A549 (cell line): ENCODE measurements at regions not wholly inside any gene's neighbourhood (a gene's known extent, or its start where the extent isn't known, plus 50 kb on each side); places are given as distances from the start of the nearest gene placed in this dataset.

ENCODE experiments used
- ATAC-seq, 2 experiments: fragments of 200-7000 bp in 1 of 2; fragments of >200 bp in 1 of 2; cut with Nextera tagmentation in 1 of 2; cut with Tn5 transposase in 1 of 2; 3 replicates each; pipeline versions ENCODE4 v1.8.0 to v1.9.1; 2018 to 2020; ENCODE audit warnings: mild to moderate bottlenecking in 1 of 2, moderate library complexity in 1 of 2
- CTCF ChIA-PET: fragments of 300-600 bp; sonication (Branson Sonifier 250); formaldehyde crosslinking; extraction: SDS; loops from one replicate; lab custom pipeline; 2021; ENCODE audit warnings: antibody characterized with exemption, inconsistent platforms; lab: Yijun Ruan, JAX
- POLR2A ChIA-PET: fragments of 350-600 bp; formaldehyde crosslinking; extraction: SDS; loops from one replicate; lab custom pipeline; 2021; ENCODE audit warnings: antibody characterized with exemption, inconsistent platforms; lab: Yijun Ruan, JAX
- DNase-seq, 2 experiments: peaks; one replicate each; pipeline versions ENCODE4 v3.0.0 to v3.0.0-alpha.2; 2011 to 2016; ENCODE audit warnings: low read depth in 1 of 2, low spot score in 1 of 2
- FAIRE-seq: peaks from 2 replicates; lab custom pipeline; 2011; peaks lifted over from hg19 to GRCh38; lab: Jason Lieb, UNC
- H3K27ac ChIP-seq, 2 experiments: fragments of >200 bp; sonication (Bioruptor Twin); formaldehyde crosslinking; 3 replicates each; pipeline ENCODE4 v1.5.1; 2016 to 2017
- H3K4me1 ChIP-seq: fragments of >200 bp; sonication (Bioruptor Twin); formaldehyde crosslinking; 3 replicates; pipeline ENCODE4 v1.6.1; 2016
- H3K4me2 ChIP-seq: fragments of >200 bp; sonication (Bioruptor Twin); formaldehyde crosslinking; 3 replicates; pipeline ENCODE4 v1.6.1; 2016
- H3K4me3 ChIP-seq: fragments of >200 bp; sonication (Bioruptor Twin); formaldehyde crosslinking; 3 replicates; pipeline ENCODE4 v1.5.1; 2016
- H3K9me3 ChIP-seq: fragments of >200 bp; sonication (Bioruptor Twin); formaldehyde crosslinking; 3 replicates; pipeline ENCODE4 v1.6.1; 2016
- ATOH8 ChIP-seq: fragments of 250-450 bp; sonication (Bioruptor Pico); IDR thresholded peaks from 2 replicates; pipeline ENCODE4 v1.5.0; 2020; ENCODE audit warnings: low read depth, mild to moderate bottlenecking, moderate library complexity
- CEBPB ChIP-seq, 2 experiments: fragments of >200 bp in 1 of 2; sonication (Bioruptor Twin) in 1 of 2; formaldehyde crosslinking in 1 of 2; IDR thresholded peaks; 2 replicates each; pipeline ENCODE4 v1.6.1; 2012 to 2016
- E2F6 ChIP-seq: IDR thresholded peaks from 2 replicates; pipeline ENCODE4 v1.6.1; 2012; ENCODE audit warnings: low read depth, borderline replicate concordance
- EHMT2 ChIP-seq: fragments of 200-600 bp; sonication (generic); IDR thresholded peaks from 2 replicates; pipeline ENCODE4 v1.6.1; 2016; ENCODE audit warnings: antibody characterized with exemption, low read depth, mild to moderate bottlenecking, moderate library complexity
- ESRRA ChIP-seq: fragments of 150-350 bp; IDR thresholded peaks from 2 replicates; pipeline ENCODE4 v1.6.1; 2014; ENCODE audit warnings: mild to moderate bottlenecking, low read length, borderline replicate concordance
- FOSB ChIP-seq: fragments of 250-450 bp; sonication (Bioruptor Pico); IDR thresholded peaks from 2 replicates; pipeline ENCODE4 v1.5.0; 2020; ENCODE audit warnings: mild to moderate bottlenecking, moderate library complexity
- FOXS1 ChIP-seq: fragments of 250-450 bp; sonication (Bioruptor Pico); IDR thresholded peaks from 2 replicates; pipeline ENCODE4 v1.5.0; 2020; ENCODE audit warnings: mild to moderate bottlenecking, moderate library complexity
- HOXB5 ChIP-seq: fragments of 250-450 bp; sonication (Bioruptor Pico); IDR thresholded peaks from 2 replicates; pipeline ENCODE4 v1.5.0; 2020; ENCODE audit warnings: mild to moderate bottlenecking, moderate library complexity
- JUN ChIP-seq, 2 experiments: fragments of >200 bp; sonication (Bioruptor Twin); formaldehyde crosslinking; IDR thresholded peaks; 2 replicates in 1 of 2; 3 replicates in 1 of 2; pipeline ENCODE4 v1.6.1; 2016 to 2017
- MAFK ChIP-seq: fragments of 450-650 bp; IDR thresholded peaks from 2 replicates; pipeline ENCODE4 v1.6.1; 2014; ENCODE audit not compliant: partially characterized antibody
- MAZ ChIP-seq: fragments of 150-350 bp; IDR thresholded peaks from 2 replicates; pipeline ENCODE4 v1.6.1; 2014; ENCODE audit warnings: antibody characterized with exemption, low read depth, low read length, borderline replicate concordance
- MYC ChIP-seq: IDR thresholded peaks from 2 replicates; pipeline ENCODE4 v1.6.1; 2012; ENCODE audit warnings: mild to moderate bottlenecking, inconsistent platforms, low read length, improper control_type of control experiment, borderline replicate concordance
- NFE2L2 ChIP-seq: fragments of 150-350 bp; conservative IDR thresholded peaks from 2 replicates; pipeline ENCODE4 v1.6.1; 2014; ENCODE audit warnings: low read length
- REST ChIP-seq: fragments of 200-600 bp; sonication (generic); IDR thresholded peaks from 2 replicates; pipeline ENCODE4 v1.6.1; 2016; ENCODE audit warnings: antibody characterized with exemption, mild to moderate bottlenecking, moderate library complexity
- RFX5 ChIP-seq: fragments of 450-650 bp; IDR thresholded peaks from 2 replicates; pipeline ENCODE4 v1.7.1; 2014; ENCODE audit warnings: antibody characterized with exemption, mild to moderate bottlenecking, moderate library complexity
- USF2 ChIP-seq: fragments of 450-650 bp; IDR thresholded peaks from 2 replicates; pipeline ENCODE4 v1.6.1; 2014; ENCODE audit warnings: antibody characterized with exemption
- ZFP36 ChIP-seq: fragments of 450-650 bp; IDR thresholded peaks from 2 replicates; pipeline ENCODE4 v1.6.1; 2014; ENCODE audit warnings: borderline replicate concordance; ENCODE audit not compliant: partially characterized antibody
- WGBS: methylation state at CpG from one replicate; pipeline ENCODE4 v1.1.6; 2017; ENCODE audit errors: missing lambda C conversion rate; 5-methylcytosine and 5-hydroxymethylcytosine counted together
- TF ChIP-seq, protein P1 (sequence below): fragments of 250-450 bp; sonication (Bioruptor Pico); IDR thresholded peaks from 2 replicates; pipeline ENCODE4 v1.5.0; 2021; ENCODE audit warnings: mild to moderate bottlenecking, moderate library complexity, borderline replicate concordance
- TF ChIP-seq, protein P2 (sequence below): IDR thresholded peaks from 2 replicates; pipeline ENCODE4 v1.6.1; 2012
- TF ChIP-seq, protein P3 (sequence below): IDR thresholded peaks from 2 replicates; pipeline ENCODE4 v1.6.1; 2012

DNA sequence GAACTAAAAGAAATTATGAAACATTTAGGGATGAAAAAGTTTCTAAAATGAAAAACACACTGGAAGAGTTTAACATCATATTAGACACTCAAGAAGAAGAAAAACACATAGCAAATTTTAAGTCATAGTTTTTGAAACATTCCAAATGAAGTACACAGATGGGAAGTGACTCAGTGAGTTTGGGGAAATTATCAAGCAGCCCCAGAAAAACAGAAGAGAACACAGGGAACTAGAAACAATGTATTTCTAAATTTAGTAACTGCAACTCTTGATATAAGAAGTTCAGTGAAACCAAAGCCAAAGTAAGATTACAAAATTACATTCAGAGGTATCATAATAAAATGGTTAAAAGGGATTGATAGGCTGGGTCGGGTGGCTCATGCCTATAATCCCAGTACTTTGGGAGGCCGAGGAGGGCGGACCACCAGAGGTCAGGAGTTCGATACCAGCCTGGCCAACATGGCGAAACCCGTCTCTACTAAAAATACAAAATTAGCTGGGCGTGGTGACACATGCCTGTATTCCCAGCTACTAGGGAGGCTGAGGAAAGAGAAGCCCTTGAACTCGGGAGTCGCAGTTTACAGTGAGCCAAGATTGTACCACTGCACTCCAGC is 461.2 kb downstream of the KCTD8 start (continued):
- no peak for TF ChIP-seq REST

DNA sequence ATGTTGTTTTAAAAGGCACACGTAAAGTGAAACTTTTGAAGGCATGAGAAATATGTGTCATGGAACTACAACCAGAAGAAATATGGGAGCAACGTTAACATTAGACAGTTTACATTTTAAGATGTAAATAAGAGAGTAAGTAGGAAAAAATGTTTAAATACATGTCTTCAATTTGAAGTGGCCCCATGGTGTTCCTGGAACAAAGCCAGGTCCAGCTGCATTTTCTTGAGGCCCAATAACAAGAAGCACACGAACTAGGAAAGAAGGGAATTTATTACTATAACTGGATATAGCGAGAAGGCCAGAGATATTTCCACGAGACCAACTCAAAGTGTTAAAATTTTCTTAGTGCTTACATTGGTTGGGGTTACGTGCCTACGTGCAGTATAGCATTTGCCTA is 458.1 kb downstream of the KCTD8 start:
- Histone ChIP-seq H3K4me2 (no peak overlapping the region), H3K4me1 (no peaks in the 10 kb centered on the region), H3K4me3 (no peak overlapping the region), H3K9me3 (no peaks in the 10 kb centered on the region), H3K27ac (no peak overlapping the region)
- DNase-seq (no peak), FAIRE-seq (no peak), ATAC-seq (no peak)
- ChIA-PET CTCF (no interaction called here), POLR2A (no interaction called here)
- no peak for TF ChIP-seq ZFP36
- TF ChIP-seq NFE2L2, result no peak
- TF ChIP-seq HOXB5 (CRISPR knock-in tag), result no peak
- TF ChIP-seq RFX5, result no peak
- TF ChIP-seq ESRRA, result no peak
- TF ChIP-seq MAZ, result no peak
- TF ChIP-seq, protein P1, sequence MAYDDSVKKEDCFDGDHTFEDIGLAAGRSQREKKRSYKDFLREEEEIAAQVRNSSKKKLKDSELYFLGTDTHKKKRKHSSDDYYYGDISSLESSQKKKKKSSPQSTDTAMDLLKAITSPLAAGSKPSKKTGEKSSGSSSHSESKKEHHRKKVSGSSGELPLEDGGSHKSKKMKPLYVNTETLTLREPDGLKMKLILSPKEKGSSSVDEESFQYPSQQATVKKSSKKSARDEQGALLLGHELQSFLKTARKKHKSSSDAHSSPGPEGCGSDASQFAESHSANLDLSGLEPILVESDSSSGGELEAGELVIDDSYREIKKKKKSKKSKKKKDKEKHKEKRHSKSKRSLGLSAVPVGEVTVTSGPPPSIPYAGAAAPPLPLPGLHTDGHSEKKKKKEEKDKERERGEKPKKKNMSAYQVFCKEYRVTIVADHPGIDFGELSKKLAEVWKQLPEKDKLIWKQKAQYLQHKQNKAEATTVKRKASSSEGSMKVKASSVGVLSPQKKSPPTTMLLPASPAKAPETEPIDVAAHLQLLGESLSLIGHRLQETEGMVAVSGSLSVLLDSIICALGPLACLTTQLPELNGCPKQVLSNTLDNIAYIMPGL (CRISPR knock-in tag), result no peak
- TF ChIP-seq FOSB (CRISPR knock-in tag), result no peak
- no peak for TF ChIP-seq USF2
- no peak for TF ChIP-seq JUN (IDR thresholded peaks at IDR 0.05)
- TF ChIP-seq, protein P2, sequence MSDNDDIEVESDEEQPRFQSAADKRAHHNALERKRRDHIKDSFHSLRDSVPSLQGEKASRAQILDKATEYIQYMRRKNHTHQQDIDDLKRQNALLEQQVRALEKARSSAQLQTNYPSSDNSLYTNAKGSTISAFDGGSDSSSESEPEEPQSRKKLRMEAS, result no peak
- no peak for TF ChIP-seq E2F6
- TF ChIP-seq MYC, result no peak
- no peak for TF ChIP-seq CEBPB (IDR thresholded peaks at IDR 0.05)
- no peak for TF ChIP-seq MAFK
- TF ChIP-seq FOXS1 (CRISPR knock-in tag), result no peak
- TF ChIP-seq, protein P3, sequence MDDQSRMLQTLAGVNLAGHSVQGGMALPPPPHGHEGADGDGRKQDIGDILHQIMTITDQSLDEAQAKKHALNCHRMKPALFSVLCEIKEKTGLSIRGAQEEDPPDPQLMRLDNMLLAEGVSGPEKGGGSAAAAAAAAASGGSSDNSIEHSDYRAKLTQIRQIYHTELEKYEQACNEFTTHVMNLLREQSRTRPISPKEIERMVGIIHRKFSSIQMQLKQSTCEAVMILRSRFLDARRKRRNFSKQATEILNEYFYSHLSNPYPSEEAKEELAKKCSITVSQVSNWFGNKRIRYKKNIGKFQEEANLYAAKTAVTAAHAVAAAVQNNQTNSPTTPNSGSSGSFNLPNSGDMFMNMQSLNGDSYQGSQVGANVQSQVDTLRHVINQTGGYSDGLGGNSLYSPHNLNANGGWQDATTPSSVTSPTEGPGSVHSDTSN, result no peak
- TF ChIP-seq ATOH8 (CRISPR knock-in tag), result no peak
- TF ChIP-seq EHMT2, result no peak
- WGBS, result 28% methylated on average over 7 of the region's 7 CpGs
